HCT116 (cell line): ENCODE measurements at regions not wholly inside any gene's neighbourhood (a gene's known extent, or its start where the extent isn't known, plus 50 kb on each side); places are given as distances from the start of the nearest gene placed in this dataset.

Experiments
- ATAC-seq: fragments of 200-7000 bp; cut with Tn5 transposase; 2 replicates; pipeline ENCODE4 v1.9.1; 2020; ENCODE audit warnings: mild to moderate bottlenecking, moderate library complexity
- BruUV-seq: library from RNA; stranded (reverse); fragments of 400-500 nt; replicated peaks from 2 replicates; lab custom pipeline; 2021; lab: Mats Ljungman, UMichigan
- CTCF ChIA-PET: fragments of 300-600 bp; sonication (Branson Sonifier 250); formaldehyde crosslinking; loops from one replicate; lab custom pipeline; 2021; ENCODE audit warnings: antibody characterized with exemption; lab: Charles Lee
- POLR2A ChIA-PET: fragments of 300-600, 350-600 bp; sonication (Branson Sonifier 250); formaldehyde crosslinking; loops from one replicate; lab custom pipeline; 2021; ENCODE audit warnings: antibody characterized with exemption; lab: Charles Lee
- RAD21 ChIA-PET, 2 experiments: fragments of 300-600 bp; sonication (Branson Sonifier 250); formaldehyde crosslinking; loops; one replicate each; lab custom pipeline; 2023; ENCODE audit warnings: low total read pairs in 2 of 2; ENCODE audit not compliant: uncharacterized antibody in 2 of 2, unreplicated experiment in 2 of 2, low non-redundant PET in 1 of 2; lab: Charles Lee
- DNase-seq: peaks from one replicate; pipeline ENCODE4 v3.0.0-alpha.2; 2010; ENCODE audit warnings: low read depth, low spot score
- H2AFZ ChIP-seq: fragments of 200-600 bp; shearing (Covaris generic), sonication (generic); 2 replicates; pipeline ENCODE4 v1.6.1; 2017; ENCODE audit warnings: low read depth, mixed run types, mixed read lengths, antibody characterized with exemption, low read length; ENCODE audit not compliant: poor library complexity, severe bottlenecking
- H3K27ac ChIP-seq: 2 replicates; pipeline ENCODE4 v1.5.1; 2012; ENCODE audit warnings: low read depth, low read length
- H3K27me3 ChIP-seq: fragments of 200-600 bp; sonication (generic); 2 replicates; pipeline ENCODE4 v1.6.1; 2016; ENCODE audit warnings: mixed run types, low read length, mixed read lengths; ENCODE audit not compliant: insufficient read depth
- H3K36me3 ChIP-seq, 2 experiments: fragments of 200-500 bp in 1 of 2; fragments of 200-600 bp in 1 of 2; sonication (Bioruptor generic) in 1 of 2; sonication (generic) in 1 of 2; 2 replicates each; pipeline versions ENCODE4 v1.5.1 to v1.6.1; 2014 to 2016; ENCODE audit warnings: low read length in 2 of 2, inconsistent platforms in 1 of 2, mixed read lengths in 1 of 2, mixed run types in 1 of 2; ENCODE audit not compliant: insufficient read depth in 2 of 2, control insufficient read depth in 1 of 2
- H3K4me1 ChIP-seq, 2 experiments: fragments of 200-600 bp in 1 of 2; sonication (generic) in 1 of 2; 2 replicates each; pipeline versions ENCODE4 v1.5.1 to v1.6.1; 2012 to 2017; ENCODE audit warnings: low read length in 2 of 2, inconsistent platforms in 1 of 2, mild to moderate bottlenecking in 1 of 2, mixed read lengths in 1 of 2, mixed run types in 1 of 2, moderate library complexity in 1 of 2; ENCODE audit not compliant: insufficient read depth in 2 of 2, control insufficient read depth in 1 of 2
- H3K4me2 ChIP-seq: fragments of 200-600 bp; sonication (generic); 2 replicates; pipeline ENCODE4 v1.6.1; 2017; ENCODE audit warnings: mixed run types, low read length, mixed read lengths
- H3K4me3 ChIP-seq, 2 experiments: fragments of 200-600 bp in 1 of 2; sonication (generic) in 1 of 2; replicated peaks in 1 of 2; 2 replicates each; pipeline ENCODE4 v1.5.1; 2011 to 2016; ENCODE audit warnings: low read length in 2 of 2, control low read depth in 1 of 2, low read depth in 1 of 2, mild to moderate bottlenecking in 1 of 2, mixed read lengths in 1 of 2, mixed run types in 1 of 2
- H3K79me2 ChIP-seq: fragments of 200-600 bp; sonication (generic); 2 replicates; pipeline ENCODE4 v1.6.1; 2017; ENCODE audit warnings: mild to moderate bottlenecking, mixed run types, low read length, moderate library complexity, mixed read lengths; ENCODE audit not compliant: insufficient read depth
- H3K9ac ChIP-seq: fragments of 200-600 bp; sonication (generic); 2 replicates; pipeline ENCODE4 v1.6.1; 2016; ENCODE audit warnings: low read length, mixed read lengths
- H3K9me2 ChIP-seq: fragments of 200-600 bp; sonication (generic), shearing (Covaris generic); 2 replicates; pipeline ENCODE4 v1.6.1; 2017; ENCODE audit warnings: mixed run types, mild to moderate bottlenecking, moderate library complexity; ENCODE audit not compliant: insufficient read depth
- H3K9me3 ChIP-seq, 2 experiments: fragments of 200-500 bp in 1 of 2; fragments of 200-600 bp in 1 of 2; sonication (Bioruptor generic) in 1 of 2; sonication (generic) in 1 of 2; 2 replicates each; pipeline ENCODE4 v1.6.1; 2014 to 2017; ENCODE audit warnings: low read length in 2 of 2, mixed read lengths in 2 of 2, inconsistent platforms in 1 of 2, low read depth in 1 of 2, mild to moderate bottlenecking in 1 of 2, mixed run types in 1 of 2, moderate library complexity in 1 of 2; ENCODE audit not compliant: control insufficient read depth in 1 of 2, insufficient read depth in 1 of 2
- H4K20me1 ChIP-seq: fragments of 200-600 bp; sonication (generic), shearing (Covaris generic); 2 replicates; pipeline ENCODE4 v1.6.1; 2017; ENCODE audit warnings: mixed run types, mild to moderate bottlenecking, moderate library complexity; ENCODE audit not compliant: insufficient read depth
- CBX3 ChIP-seq: IDR thresholded peaks from 2 replicates; pipeline ENCODE4 v1.6.1; 2012; ENCODE audit warnings: low read depth
- CEBPB ChIP-seq: IDR thresholded peaks from 2 replicates; pipeline ENCODE4 v1.6.1; 2012; ENCODE audit warnings: low read depth
- CTCF ChIP-seq, 3 experiments: fragments of 200-600 bp in 1 of 3; sonication (generic) in 1 of 3; IDR thresholded peaks in 2 of 3; conservative IDR thresholded peaks in 1 of 3; 2 replicates each; pipeline ENCODE4 v1.5.1; 2012 to 2017; ENCODE audit warnings: low read depth in 2 of 3, low read length in 2 of 3, antibody characterized with exemption in 1 of 3, borderline replicate concordance in 1 of 3, control low read depth in 1 of 3, mild to moderate bottlenecking in 1 of 3, mixed read lengths in 1 of 3, mixed run types in 1 of 3, moderate library complexity in 1 of 3; ENCODE audit not compliant: insufficient read depth in 1 of 3
- EGR1 ChIP-seq: IDR thresholded peaks from 2 replicates; pipeline ENCODE4 v1.6.1; 2012; ENCODE audit warnings: low read depth
- ELF1 ChIP-seq: IDR thresholded peaks from 2 replicates; pipeline ENCODE4 v1.6.1; 2012; ENCODE audit warnings: low read depth, borderline replicate concordance
- EZH2 ChIP-seq: fragments of 200-600 bp; sonication (generic); IDR thresholded peaks from 2 replicates; pipeline ENCODE4 v1.6.1; 2017; ENCODE audit warnings: antibody characterized with exemption, mixed run types
- FOSL1 ChIP-seq: IDR thresholded peaks from 2 replicates; pipeline ENCODE4 v1.6.1; 2012; ENCODE audit warnings: low read depth
- JUND ChIP-seq: IDR thresholded peaks from 2 replicates; pipeline ENCODE4 v1.6.1; 2012
- MAX ChIP-seq: IDR thresholded peaks from 2 replicates; pipeline ENCODE4 v1.6.1; 2012
- POLR2A ChIP-seq: IDR thresholded peaks from 2 replicates; pipeline ENCODE4 v1.7.0; 2011; ENCODE audit warnings: borderline replicate concordance; ENCODE audit not compliant: insufficient read depth, insufficient read length; ENCODE audit errors: extremely low read depth
- RAD21 ChIP-seq: IDR thresholded peaks from 2 replicates; pipeline ENCODE4 v1.6.1; 2012; ENCODE audit warnings: low read depth, mild to moderate bottlenecking
- SP1 ChIP-seq: IDR thresholded peaks from 2 replicates; pipeline ENCODE4 v1.6.1; 2012; ENCODE audit warnings: low read depth
- SRF ChIP-seq: IDR thresholded peaks from 2 replicates; pipeline ENCODE4 v1.6.1; 2012; ENCODE audit warnings: low read depth
- TCF7L2 ChIP-seq: IDR thresholded peaks from 2 replicates; pipeline ENCODE4 v1.7.0; 2011; ENCODE audit warnings: borderline replicate concordance, inconsistent platforms; ENCODE audit not compliant: insufficient read depth, insufficient read length; ENCODE audit errors: extremely low read depth
- YY1 ChIP-seq: IDR thresholded peaks from 2 replicates; pipeline ENCODE4 v1.6.1; 2011; ENCODE audit warnings: low read length, low read depth, moderate library complexity, mild to moderate bottlenecking; ENCODE audit not compliant: insufficient replicate concordance; ENCODE audit errors: extremely low read depth
- ZBTB33 ChIP-seq: IDR thresholded peaks from 2 replicates; pipeline ENCODE4 v1.6.1; 2011; ENCODE audit warnings: mild to moderate bottlenecking, low read length, moderate library complexity; ENCODE audit not compliant: insufficient replicate concordance; ENCODE audit errors: extremely low read depth
- intact Hi-C: fragments of 100-400 bp; cut with micrococcal nuclease; formaldehyde crosslinking; loops from 2 replicates; pipeline ENCODE4 v1.10.0; 2022

GRCh38 chr13:31031482-31031881 lies 99.0 kb downstream of the TEX26 start:
- ATAC-seq (no peak), DNase-seq (no peak)
- no peak overlapping the region for H3K4me2 ChIP-seq
- H3K4me3 ChIP-seq = no peak overlapping the region
- no peaks in the 10 kb centered on the region for H3K9me2 ChIP-seq
- H3K9me3 ChIP-seq = no peaks in the 10 kb centered on the region
- POLR2A ChIA-PET = no interaction called here
- RAD21 ChIA-PET = no interaction called here
- no peaks in the 10 kb centered on the region for H4K20me1 ChIP-seq
- no peaks in the 10 kb centered on the region for H3K4me1 ChIP-seq
- no TSS peak for BruUV-seq
- H3K27me3 ChIP-seq = no peaks in the 10 kb centered on the region
- H3K79me2 ChIP-seq = no peaks in the 10 kb centered on the region
- CTCF ChIA-PET = no interaction called here
- TF ChIP-seq CTCF (IDR thresholded peaks at IDR 0.05 in 2 of 3, conservative IDR thresholded peaks at IDR 0.05 in 1 of 3; ENCODE audit: borderline replicate concordance in 1 of 3, insufficient read depth in 1 of 3, low read depth in 2 of 3, low read length in 2 of 3) (no peak), ELF1 (no peak), ZBTB33 (no peak), SP1 (no peak), MAX (no peak), FOSL1 (no peak), RAD21 (no peak), POLR2A (no peak), CEBPB (no peak), JUND (no peak), SRF (no peak), EZH2 (no peak), CBX3 (no peak), EGR1 (no peak), YY1 (no peak), TCF7L2 (no peak)
- H3K27ac ChIP-seq = no peak overlapping the region
- no peaks in the 10 kb centered on the region for H3K36me3 ChIP-seq
- no peak overlapping the region for H3K9ac ChIP-seq
- H2AFZ ChIP-seq = no peak overlapping the region
- intact Hi-C loops = no loop called here
